PC-3 (cell line): ENCODE measurements at regions not wholly inside any gene's neighbourhood (a gene's known extent, or its start where the extent isn't known, plus 50 kb on each side); places are given as distances from the start of the nearest gene placed in this dataset.

Experiments
- EZH2phosphoT487 ChIP-seq: fragments of 300-600 bp; sonication (generic); IDR thresholded peaks from 2 replicates; pipeline ENCODE4 v1.6.1; 2018; ENCODE audit warnings: mild to moderate bottlenecking, antibody characterized with exemption, low read length, borderline replicate concordance
- TF ChIP-seq, protein P1 (sequence below): fragments of 300-600 bp; sonication (generic); conservative IDR thresholded peaks from 2 replicates; pipeline ENCODE4 v1.5.1; 2017; ENCODE audit warnings: antibody characterized with exemption, low read depth, mild to moderate bottlenecking, low read length

DNA sequence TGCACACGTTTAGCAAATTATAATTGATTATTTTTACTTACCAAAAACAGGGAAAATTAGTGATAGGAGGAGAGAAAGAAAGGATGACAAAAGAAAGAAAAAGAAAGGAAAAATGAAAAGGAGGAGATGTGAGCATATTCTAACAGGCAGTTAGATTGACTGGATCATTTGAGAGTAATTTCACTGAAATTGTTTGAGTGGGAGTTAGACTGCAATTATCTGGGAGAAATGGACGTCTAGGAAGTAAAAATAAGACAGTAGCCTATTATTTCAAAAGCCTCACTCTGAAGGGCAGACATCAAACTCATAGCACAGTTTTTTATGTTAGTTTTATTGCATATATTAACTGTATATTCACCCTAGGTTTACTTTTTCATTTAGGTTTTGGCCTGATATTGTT is 272.8 kb upstream of the POU1F1 start:
- TF ChIP-seq, protein P1, sequence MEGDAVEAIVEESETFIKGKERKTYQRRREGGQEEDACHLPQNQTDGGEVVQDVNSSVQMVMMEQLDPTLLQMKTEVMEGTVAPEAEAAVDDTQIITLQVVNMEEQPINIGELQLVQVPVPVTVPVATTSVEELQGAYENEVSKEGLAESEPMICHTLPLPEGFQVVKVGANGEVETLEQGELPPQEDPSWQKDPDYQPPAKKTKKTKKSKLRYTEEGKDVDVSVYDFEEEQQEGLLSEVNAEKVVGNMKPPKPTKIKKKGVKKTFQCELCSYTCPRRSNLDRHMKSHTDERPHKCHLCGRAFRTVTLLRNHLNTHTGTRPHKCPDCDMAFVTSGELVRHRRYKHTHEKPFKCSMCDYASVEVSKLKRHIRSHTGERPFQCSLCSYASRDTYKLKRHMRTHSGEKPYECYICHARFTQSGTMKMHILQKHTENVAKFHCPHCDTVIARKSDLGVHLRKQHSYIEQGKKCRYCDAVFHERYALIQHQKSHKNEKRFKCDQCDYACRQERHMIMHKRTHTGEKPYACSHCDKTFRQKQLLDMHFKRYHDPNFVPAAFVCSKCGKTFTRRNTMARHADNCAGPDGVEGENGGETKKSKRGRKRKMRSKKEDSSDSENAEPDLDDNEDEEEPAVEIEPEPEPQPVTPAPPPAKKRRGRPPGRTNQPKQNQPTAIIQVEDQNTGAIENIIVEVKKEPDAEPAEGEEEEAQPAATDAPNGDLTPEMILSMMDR = no peak
- TF ChIP-seq EZH2phosphoT487 = no peak
